ENCODE measurements at regions not wholly inside any gene's neighbourhood (a gene's known extent, or its start where the extent isn't known, plus 50 kb on each side); places are given as distances from the start of the nearest gene placed in this dataset.

DNA sequence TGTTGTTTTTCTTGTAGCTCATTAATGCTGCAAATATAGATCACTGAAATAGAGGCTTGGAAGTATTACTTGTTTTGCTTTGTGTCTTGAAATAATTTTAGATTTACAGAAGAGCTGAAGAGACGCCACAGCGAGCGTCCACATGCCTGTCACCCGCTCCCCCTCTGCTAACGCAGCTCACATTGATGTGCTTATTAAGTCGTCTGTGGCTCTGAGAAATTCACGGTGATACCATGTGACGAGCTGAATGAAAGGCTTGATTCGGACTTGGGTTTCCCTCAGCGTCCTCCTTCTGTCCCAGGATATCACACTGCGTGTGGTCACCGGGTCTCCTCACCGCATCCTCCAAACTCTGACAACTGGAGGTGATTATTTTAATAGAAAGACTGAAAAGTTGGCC, 365.4 kb downstream of the BRD1 start:
- H3K9me2 ChIP-seq (replicated peaks; ENCODE audit: insufficient read depth, low read length): no peaks in the 10 kb centered on the region
- TF ChIP-seq CTCF (IDR thresholded peaks at IDR 0.05; ENCODE audit: low read length) (no peak), EZH2 (optimal IDR thresholded peaks at IDR 0.05; ENCODE audit: low read depth, low read length) (no peak), EZH2phosphoT487 (IDR thresholded peaks at IDR 0.05; ENCODE audit: low read length) (no peak)
- no peak overlapping the region for H3K4me2 ChIP-seq (ENCODE audit: low read depth, low read length)
- no peak overlapping the region for H3K27ac ChIP-seq (ENCODE audit: low read length)
- H2AFZ ChIP-seq (ENCODE audit: low read length): no peak overlapping the region
- H4K20me1 ChIP-seq (ENCODE audit: insufficient read depth, low read length): no peaks in the 10 kb centered on the region
- H3K4me3 ChIP-seq (ENCODE audit: low read length): no peak overlapping the region
- no peaks in the 10 kb centered on the region for H3F3A ChIP-seq (ENCODE audit: insufficient read depth, low read length)
- no peaks in the 10 kb centered on the region for H3K27me3 ChIP-seq (replicated peaks; ENCODE audit: insufficient read depth, low read length)
- H3K9me3 ChIP-seq (replicated peaks; ENCODE audit: insufficient read depth, low read length): no peaks in the 10 kb centered on the region
- no peak overlapping the region for H3K9ac ChIP-seq (ENCODE audit: low read length)
- no peaks in the 10 kb centered on the region for H3K79me2 ChIP-seq (ENCODE audit: low read length)
- H3K4me1 ChIP-seq (ENCODE audit: low read length): no peaks in the 10 kb centered on the region
- H3K36me3 ChIP-seq (replicated peaks; ENCODE audit: insufficient read depth, low read length): no peaks in the 10 kb centered on the region
- no peak for DNase-seq

- Histone ChIP-seq H3K4me1 (ENCODE audit: low read length) (no peaks in the 10 kb centered on the region), H3K9ac (ENCODE audit: low read length) (no peak overlapping the region), H3K36me3 (replicated peaks; ENCODE audit: insufficient read depth, low read length) (no peaks in the 10 kb centered on the region), H3K4me2 (ENCODE audit: low read depth, low read length) (no peak overlapping the region), H3F3A (ENCODE audit: insufficient read depth, low read length) (no peaks in the 10 kb centered on the region), H3K27ac (ENCODE audit: low read length) (no peak overlapping the region), H2AFZ (ENCODE audit: low read length) (no peak overlapping the region), H3K4me3 (ENCODE audit: low read length) (no peak overlapping the region), H3K9me2 (replicated peaks; ENCODE audit: insufficient read depth, low read length) (no peaks in the 10 kb centered on the region), H3K27me3 (replicated peaks; ENCODE audit: insufficient read depth, low read length) (no peaks in the 10 kb centered on the region), H3K79me2 (ENCODE audit: low read length) (no peaks in the 10 kb centered on the region), H3K9me3 (replicated peaks; ENCODE audit: insufficient read depth, low read length) (no peaks in the 10 kb centered on the region), H4K20me1 (ENCODE audit: insufficient read depth, low read length) (no peaks in the 10 kb centered on the region)
- no peak for DNase-seq
- TF ChIP-seq EZH2phosphoT487 (IDR thresholded peaks at IDR 0.05; ENCODE audit: low read length): no peak
- no peak for TF ChIP-seq CTCF (IDR thresholded peaks at IDR 0.05; ENCODE audit: low read length)
- no peak for TF ChIP-seq EZH2 (optimal IDR thresholded peaks at IDR 0.05; ENCODE audit: low read depth, low read length)
Observed at GRCh38 chr22:49461674-49462073, 366.0 kb downstream of the BRD1 start.

- H3K4me1 ChIP-seq (ENCODE audit: low read length): no peaks in the 10 kb centered on the region
- TF ChIP-seq CTCF (IDR thresholded peaks at IDR 0.05; ENCODE audit: low read length) (no peak), EZH2phosphoT487 (IDR thresholded peaks at IDR 0.05; ENCODE audit: low read length) (no peak), EZH2 (optimal IDR thresholded peaks at IDR 0.05; ENCODE audit: low read depth, low read length) (no peak)
- H3F3A ChIP-seq (ENCODE audit: insufficient read depth, low read length): no peaks in the 10 kb centered on the region
- no peaks in the 10 kb centered on the region for H3K79me2 ChIP-seq (ENCODE audit: low read length)
- H3K4me3 ChIP-seq (ENCODE audit: low read length): no peak overlapping the region
- H4K20me1 ChIP-seq (ENCODE audit: insufficient read depth, low read length): no peaks in the 10 kb centered on the region
- DNase-seq: no peak
- H3K9me2 ChIP-seq (replicated peaks; ENCODE audit: insufficient read depth, low read length): no peaks in the 10 kb centered on the region
- H3K4me2 ChIP-seq (ENCODE audit: low read depth, low read length): no peak overlapping the region
- H3K36me3 ChIP-seq (replicated peaks; ENCODE audit: insufficient read depth, low read length): no peaks in the 10 kb centered on the region
- H3K27me3 ChIP-seq (replicated peaks; ENCODE audit: insufficient read depth, low read length): no peaks in the 10 kb centered on the region
- no peaks in the 10 kb centered on the region for H3K9me3 ChIP-seq (replicated peaks; ENCODE audit: insufficient read depth, low read length)
- H2AFZ ChIP-seq (ENCODE audit: low read length): no peak overlapping the region
- H3K27ac ChIP-seq (ENCODE audit: low read length): no peak overlapping the region
- no peak overlapping the region for H3K9ac ChIP-seq (ENCODE audit: low read length)
Observed at GRCh38 chr22:49460592-49461281, 366.9 kb downstream of the BRD1 start.

Data from MM.1S (cell line).